H7 (cell line): ENCODE measurements at regions not wholly inside any gene's neighbourhood (a gene's known extent, or its start where the extent isn't known, plus 50 kb on each side); places are given as distances from the start of the nearest gene placed in this dataset.
"Not testable (repeated sequence)": the region's sequence is repeated elsewhere in the genome, so short reads cannot be mapped to it uniquely, and the experiment has no call there.

Experiments used
- DNase-seq: peaks from one replicate; pipeline ENCODE4 v3.0.0; 2012
- H3K27me3 ChIP-seq: 2 replicates; pipeline ENCODE4 v1.6.0; 2011; ENCODE audit warnings: mild to moderate bottlenecking, low read length; ENCODE audit not compliant: control insufficient read depth, insufficient read depth
- H3K36me3 ChIP-seq: replicated peaks from 2 replicates; pipeline ENCODE4 v1.5.1; 2011; ENCODE audit warnings: low read length; ENCODE audit not compliant: control insufficient read depth, insufficient read depth
- H3K4me3 ChIP-seq: 2 replicates; pipeline ENCODE4 v1.5.1; 2011; ENCODE audit warnings: low read depth, mild to moderate bottlenecking, control low read depth, low read length, moderate library complexity; ENCODE audit not compliant: insufficient read depth

DNA sequence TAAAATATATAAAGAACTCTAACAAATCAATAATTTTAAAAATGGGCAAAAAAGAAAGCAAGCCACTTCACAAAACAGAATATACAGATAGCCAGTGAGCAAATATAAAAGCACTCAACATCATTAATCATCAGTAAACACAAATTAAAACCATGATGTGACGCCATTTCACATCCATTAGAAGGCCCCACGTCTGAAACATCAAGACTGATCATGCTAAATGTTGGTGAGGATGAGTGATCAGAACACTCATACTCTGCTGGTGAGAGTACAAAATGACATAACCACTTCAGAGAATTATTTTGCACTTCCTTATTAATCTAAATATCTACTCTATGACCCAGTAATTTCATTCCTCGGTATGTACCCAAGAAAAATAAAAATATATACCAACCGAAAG, 512.2 kb upstream of the NR5A2 start:
- no peak overlapping the region for H3K4me3 ChIP-seq
- no peaks in the 10 kb centered on the region for H3K36me3 ChIP-seq
- no peak for DNase-seq
- no peaks in the 10 kb centered on the region for H3K27me3 ChIP-seq

- DNase-seq = no peak
- no peaks in the 10 kb centered on the region for H3K27me3 ChIP-seq
- no peak overlapping the region for H3K4me3 ChIP-seq
- H3K36me3 ChIP-seq = no peaks in the 10 kb centered on the region
Measured at GRCh38 chr1:199522338-199522737, 505.2 kb upstream of the NR5A2 start.

- no peaks in the 10 kb centered on the region for H3K36me3 ChIP-seq
- no peaks in the 10 kb centered on the region for H3K27me3 ChIP-seq
- H3K4me3 ChIP-seq = no peak overlapping the region
- no peak for DNase-seq
Measured at GRCh38 chr1:199522936-199523335, 504.6 kb upstream of the NR5A2 start.

DNA sequence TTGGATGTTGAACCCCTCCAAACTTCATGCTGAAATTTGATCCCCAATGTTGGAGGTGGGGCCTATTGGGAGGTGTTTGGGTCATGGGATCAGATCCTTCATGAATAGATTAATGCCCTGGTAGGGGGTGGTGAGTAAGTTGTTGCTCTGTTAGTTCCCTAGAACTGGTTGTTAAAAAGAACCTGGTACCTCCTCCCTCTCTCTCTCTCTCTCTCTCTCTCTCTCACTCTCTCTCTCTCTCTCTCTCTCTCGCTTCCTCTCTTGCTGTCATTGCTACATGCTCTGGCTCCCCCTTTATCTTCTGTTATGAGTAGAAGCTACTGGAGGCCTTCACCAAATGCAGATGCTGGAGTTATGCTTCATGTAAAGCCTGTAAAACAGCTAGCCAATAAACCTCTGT, 498.2 kb upstream of the NR5A2 start:
- Histone ChIP-seq H3K36me3 (no peaks in the 10 kb centered on the region), H3K4me3 (no peak overlapping the region), H3K27me3 (no peaks in the 10 kb centered on the region)
- no peak for DNase-seq

DNA sequence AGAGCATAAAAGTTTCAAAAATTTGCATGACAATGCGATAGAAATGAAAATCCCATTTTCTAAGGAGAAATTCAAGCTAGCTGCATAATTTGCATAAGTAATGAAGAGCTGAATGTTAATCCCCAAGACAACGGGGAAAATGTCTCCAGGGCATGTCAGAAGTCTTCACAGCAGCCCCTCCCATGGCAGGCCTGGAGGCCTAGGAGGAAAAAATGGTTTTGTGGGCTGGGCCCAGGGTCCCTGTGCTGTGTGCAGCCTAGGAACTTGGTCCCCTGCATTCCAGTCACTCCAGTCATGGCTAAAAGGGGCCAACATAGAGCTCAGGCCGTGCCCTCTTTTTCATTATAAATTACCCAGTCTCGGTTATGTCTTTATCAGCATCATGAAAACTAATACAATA, 494.1 kb upstream of the NR5A2 start:
- H3K36me3 ChIP-seq, DNase-seq, H3K4me3 ChIP-seq, H3K27me3 ChIP-seq: not testable (repeated sequence)

GRCh38 chr1:199545780-199546179, 481.7 kb upstream of the NR5A2 start:
- no peaks in the 10 kb centered on the region for H3K36me3 ChIP-seq
- no peak overlapping the region for H3K4me3 ChIP-seq
- H3K27me3 ChIP-seq = no peaks in the 10 kb centered on the region
- DNase-seq = peak; percentile 8

GRCh38 chr1:199546323-199546722, 481.2 kb upstream of the NR5A2 start:
- H3K36me3 ChIP-seq = no peaks in the 10 kb centered on the region
- DNase-seq = no peak
- no peak overlapping the region for H3K4me3 ChIP-seq
- no peaks in the 10 kb centered on the region for H3K27me3 ChIP-seq

DNA sequence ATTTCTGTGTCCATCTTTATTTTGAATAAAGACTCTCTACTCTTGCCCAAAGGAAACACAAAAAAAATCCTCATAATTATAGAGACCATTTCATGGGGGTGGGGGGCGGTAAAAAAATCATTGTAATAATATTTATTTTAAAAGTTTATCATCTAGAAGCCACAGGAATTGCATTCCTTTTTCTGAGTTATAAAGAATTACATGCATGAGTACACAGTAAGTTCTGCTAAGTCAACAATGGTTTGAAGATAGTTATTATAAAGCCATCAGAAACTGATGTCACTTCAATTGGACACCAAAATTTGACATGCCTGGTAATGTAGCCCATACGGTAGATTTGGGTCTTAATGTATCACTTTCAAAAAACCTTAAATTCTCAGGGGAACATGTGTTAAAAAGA, 478.1 kb upstream of the NR5A2 start:
- Histone ChIP-seq H3K4me3 (no peak overlapping the region), H3K36me3 (no peaks in the 10 kb centered on the region), H3K27me3 (no peaks in the 10 kb centered on the region)
- DNase-seq = no peak

DNA sequence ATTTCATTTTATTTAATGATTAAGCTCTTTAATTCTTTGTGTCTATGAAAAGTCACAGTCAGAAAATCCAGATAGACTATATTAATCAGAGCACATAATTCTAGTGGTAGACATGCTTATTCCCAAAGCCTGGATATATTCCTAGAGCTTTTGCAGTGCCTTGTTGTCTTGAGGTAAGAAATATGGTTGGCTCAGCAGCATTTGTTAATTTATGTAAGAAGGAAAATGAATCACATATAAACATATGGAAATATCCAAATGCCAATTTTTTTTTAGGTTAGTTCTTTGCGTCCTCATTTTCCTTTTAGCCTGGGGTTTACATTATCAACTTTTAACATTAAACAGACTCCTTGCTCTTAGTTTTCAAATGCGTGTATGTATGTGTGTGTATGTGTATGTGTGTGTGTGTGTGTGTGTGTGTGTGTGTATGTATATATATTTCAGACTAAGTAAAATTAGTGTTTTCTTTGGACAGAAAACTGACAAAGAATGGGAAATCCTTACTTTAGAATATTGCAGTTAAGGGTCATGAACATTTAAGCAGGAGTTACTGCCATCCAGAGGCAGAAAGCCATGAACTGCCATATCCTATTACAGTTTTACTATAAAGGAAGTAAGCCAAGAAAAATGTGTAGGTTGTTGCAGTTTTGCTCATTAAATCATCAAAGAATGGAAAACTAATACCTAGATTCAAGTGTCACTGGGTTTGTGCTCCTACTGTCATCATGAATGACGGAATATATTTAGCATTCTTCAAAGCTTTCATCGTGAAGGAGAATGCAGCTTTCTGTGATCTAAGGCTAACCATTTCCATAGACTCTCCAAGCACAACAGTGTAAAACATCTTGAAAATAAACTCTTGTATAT, 477.1 kb upstream of the NR5A2 start:
- no peak for DNase-seq
- Histone ChIP-seq H3K27me3 (no peaks in the 10 kb centered on the region), H3K36me3 (no peaks in the 10 kb centered on the region), H3K4me3 (no peak overlapping the region)

GRCh38 chr1:199551967-199552565, 475.4 kb upstream of the NR5A2 start:
- Histone ChIP-seq H3K4me3 (no peak overlapping the region), H3K27me3 (no peaks in the 10 kb centered on the region), H3K36me3 (no peaks in the 10 kb centered on the region)
- peak; percentile 6 for DNase-seq

- no peak overlapping the region for H3K4me3 ChIP-seq
- no peaks in the 10 kb centered on the region for H3K36me3 ChIP-seq
- no peaks in the 10 kb centered on the region for H3K27me3 ChIP-seq
- DNase-seq = no peak
Measured at GRCh38 chr1:199553104-199553503, 474.4 kb upstream of the NR5A2 start.

- no peak for DNase-seq
- Histone ChIP-seq H3K36me3 (no peaks in the 10 kb centered on the region), H3K27me3 (no peaks in the 10 kb centered on the region), H3K4me3 (no peak overlapping the region)
Measured at GRCh38 chr1:199561334-199561733, 466.2 kb upstream of the NR5A2 start.

DNA sequence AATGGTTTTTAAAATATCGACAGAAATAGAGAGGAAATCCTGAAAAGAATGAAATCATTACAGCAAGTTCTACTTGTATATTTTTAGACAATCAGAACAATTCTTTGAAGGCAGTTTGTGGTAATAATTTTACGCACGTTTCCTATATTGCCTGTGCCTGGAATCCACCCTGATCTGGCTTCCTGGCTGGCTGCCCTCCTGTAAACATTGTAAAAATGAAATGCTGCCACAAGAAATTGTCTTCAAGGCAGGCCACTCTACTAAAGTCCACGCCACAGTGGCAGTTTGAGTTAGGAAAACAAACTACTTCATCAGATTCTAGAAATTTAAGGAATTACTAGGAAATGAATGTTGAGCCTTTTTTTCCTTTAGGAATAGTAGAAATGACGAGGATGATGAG, 454.5 kb upstream of the NR5A2 start:
- no peaks in the 10 kb centered on the region for H3K27me3 ChIP-seq
- DNase-seq = no peak
- H3K4me3 ChIP-seq = no peak overlapping the region
- no peaks in the 10 kb centered on the region for H3K36me3 ChIP-seq

- Histone ChIP-seq H3K36me3 (no peaks in the 10 kb centered on the region), H3K4me3 (no peak overlapping the region), H3K27me3 (no peaks in the 10 kb centered on the region)
- DNase-seq = no peak
Measured at GRCh38 chr1:199574950-199575349, 452.6 kb upstream of the NR5A2 start.

DNA sequence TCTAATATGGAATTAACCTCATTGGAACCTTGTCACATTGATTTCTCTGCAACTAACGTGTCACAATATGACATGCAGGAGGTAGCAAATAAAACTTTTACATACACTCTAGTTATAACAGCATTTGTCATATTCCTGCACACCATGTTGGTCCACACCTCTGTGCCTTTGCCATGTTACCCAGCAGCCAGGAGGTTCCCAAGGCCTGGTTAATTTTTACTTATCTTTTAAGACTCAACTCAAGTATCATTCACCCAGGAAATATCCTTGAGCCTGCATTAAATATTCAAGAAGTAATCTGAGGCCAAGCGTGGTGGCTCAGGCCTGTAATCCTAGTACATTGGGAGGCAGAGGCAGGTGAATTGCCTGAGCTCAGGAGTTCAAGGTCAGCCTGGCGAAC, 447.2 kb upstream of the NR5A2 start:
- Histone ChIP-seq H3K27me3 (no peaks in the 10 kb centered on the region), H3K36me3 (no peaks in the 10 kb centered on the region), H3K4me3 (no peak overlapping the region)
- no peak for DNase-seq
